NCI-H446 treated with DMSO at 0.1 percent for 48 hours (cell line): ENCODE measurements at regions not wholly inside any gene's neighbourhood (a gene's known extent, or its start where the extent isn't known, plus 50 kb on each side); places are given as distances from the start of the nearest gene placed in this dataset.
"Not testable (repeated sequence)": the region's sequence is repeated elsewhere in the genome, so short reads cannot be mapped to it uniquely, and the experiment has no call there.

ENCODE experiments used
- DNase-seq: peaks from one replicate; lab custom pipeline; 2025; lab: John Stamatoyannopoulos, UW

GRCh38 chr9:71508141-71508540, 260.2 kb downstream of the CEMIP2 start:
- DNase-seq: not testable (repeated sequence)

- DNase-seq: no peak
Observed at GRCh38 chr9:71506821-71507220, 261.5 kb downstream of the CEMIP2 start.

GRCh38 chr9:71504636-71505035, 263.7 kb downstream of the CEMIP2 start:
- DNase-seq: no peak

GRCh38 chr9:71498691-71499090, 269.6 kb downstream of the CEMIP2 start:
- no peak for DNase-seq

- no peak for DNase-seq
Observed at GRCh38 chr9:71490810-71491209, 277.5 kb downstream of the CEMIP2 start.

GRCh38 chr9:71487061-71487460, 281.3 kb downstream of the CEMIP2 start:
- no peak for DNase-seq

- no peak for DNase-seq
Observed at GRCh38 chr9:71485326-71485725, 283.0 kb downstream of the CEMIP2 start.

GRCh38 chr9:71483436-71483835, 284.9 kb downstream of the CEMIP2 start:
- no peak for DNase-seq

GRCh38 chr9:71479621-71480020, 288.7 kb downstream of the CEMIP2 start:
- no peak for DNase-seq

- no peak for DNase-seq
Observed at GRCh38 chr9:71472400-71472799, 295.9 kb downstream of the CEMIP2 start.

- DNase-seq: no peak
Observed at GRCh38 chr9:71465392-71465791, 302.9 kb downstream of the CEMIP2 start.

GRCh38 chr9:71459082-71459481, 309.2 kb downstream of the CEMIP2 start:
- DNase-seq: no peak

- no peak for DNase-seq
Observed at GRCh38 chr9:71446473-71447411, 321.6 kb downstream of the CEMIP2 start.

- DNase-seq: no peak
Observed at GRCh38 chr9:71446106-71446472, 322.2 kb downstream of the CEMIP2 start.

GRCh38 chr9:71442937-71443336, 321.5 kb upstream of the TRPM3 start:
- no peak for DNase-seq

- DNase-seq: no peak
Observed at GRCh38 chr9:71441266-71441665, 319.8 kb upstream of the TRPM3 start.

- DNase-seq: no peak
Observed at GRCh38 chr9:71431931-71432330, 310.5 kb upstream of the TRPM3 start.

GRCh38 chr9:71407341-71407740, 285.9 kb upstream of the TRPM3 start:
- not testable (repeated sequence) for DNase-seq

- DNase-seq: no peak
Observed at GRCh38 chr9:71403106-71403505, 281.7 kb upstream of the TRPM3 start.

GRCh38 chr9:71393005-71393404, 271.6 kb upstream of the TRPM3 start:
- DNase-seq: no peak

- DNase-seq: no peak
Observed at GRCh38 chr9:71384343-71384742, 262.9 kb upstream of the TRPM3 start.

- no peak for DNase-seq
Observed at GRCh38 chr9:71383308-71383940, 262.0 kb upstream of the TRPM3 start.

GRCh38 chr9:71368157-71368556, 246.7 kb upstream of the TRPM3 start:
- no peak for DNase-seq
